Right hindlimb (tissue), 1 donor: ENCODE measurements at regions not wholly inside any gene's neighbourhood (a gene's known extent, or its start where the extent isn't known, plus 50 kb on each side); places are given as distances from the start of the nearest gene placed in this dataset.
"Not testable (repeated sequence)": the region's sequence is repeated elsewhere in the genome, so short reads cannot be mapped to it uniquely, and the experiment has no call there.

Experiments
- DNase-seq: peaks from one replicate; pipeline ENCODE4 v3.0.0-alpha.2; 2018

DNA sequence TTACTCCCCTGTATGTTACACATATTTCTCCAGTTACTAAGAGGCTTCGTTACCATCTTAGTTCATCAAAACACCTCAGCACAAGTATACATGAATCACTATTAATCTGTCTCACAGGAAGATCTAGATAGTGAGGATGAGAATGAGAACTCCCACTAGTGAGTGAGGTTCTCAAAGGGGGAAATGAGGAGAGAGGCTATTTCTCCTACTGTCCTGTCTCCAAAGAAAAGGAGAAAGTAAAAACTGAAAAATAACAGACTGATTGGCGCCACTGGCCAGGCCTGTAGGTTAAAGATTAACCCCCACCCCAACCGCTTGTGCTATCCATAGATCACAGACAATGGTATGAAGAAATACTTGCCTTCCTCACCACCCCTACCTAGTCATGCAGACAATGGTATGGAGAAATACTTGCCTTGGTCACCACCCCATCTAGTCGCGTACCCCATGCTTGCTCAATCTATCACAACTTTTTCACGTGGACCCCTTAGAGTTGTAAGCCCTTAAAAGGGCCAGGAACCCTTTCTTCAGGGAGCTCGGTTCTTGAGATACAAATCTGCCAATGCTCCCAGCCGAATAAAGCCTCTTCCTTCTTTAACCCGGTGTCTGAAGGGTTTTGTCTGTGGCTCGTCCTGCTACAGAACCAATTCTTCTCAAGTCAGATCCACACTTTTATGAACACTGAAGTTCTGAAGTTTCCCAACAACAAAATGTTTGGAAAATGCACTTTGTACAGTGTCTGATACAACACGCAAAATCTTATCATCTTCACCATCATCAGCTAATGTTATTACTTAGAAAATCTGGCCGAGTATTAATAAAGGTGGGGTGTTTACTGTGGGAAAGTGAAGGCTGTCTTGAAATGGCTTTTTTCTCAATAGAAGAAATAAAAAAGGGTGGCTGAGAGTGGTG is 598.1 kb downstream of the UQCRFS1 start:
- DNase-seq, result no peak

GRCh38 chr19:28612275-28612769 is 600.6 kb downstream of the UQCRFS1 start:
- DNase-seq, result no peak

DNA sequence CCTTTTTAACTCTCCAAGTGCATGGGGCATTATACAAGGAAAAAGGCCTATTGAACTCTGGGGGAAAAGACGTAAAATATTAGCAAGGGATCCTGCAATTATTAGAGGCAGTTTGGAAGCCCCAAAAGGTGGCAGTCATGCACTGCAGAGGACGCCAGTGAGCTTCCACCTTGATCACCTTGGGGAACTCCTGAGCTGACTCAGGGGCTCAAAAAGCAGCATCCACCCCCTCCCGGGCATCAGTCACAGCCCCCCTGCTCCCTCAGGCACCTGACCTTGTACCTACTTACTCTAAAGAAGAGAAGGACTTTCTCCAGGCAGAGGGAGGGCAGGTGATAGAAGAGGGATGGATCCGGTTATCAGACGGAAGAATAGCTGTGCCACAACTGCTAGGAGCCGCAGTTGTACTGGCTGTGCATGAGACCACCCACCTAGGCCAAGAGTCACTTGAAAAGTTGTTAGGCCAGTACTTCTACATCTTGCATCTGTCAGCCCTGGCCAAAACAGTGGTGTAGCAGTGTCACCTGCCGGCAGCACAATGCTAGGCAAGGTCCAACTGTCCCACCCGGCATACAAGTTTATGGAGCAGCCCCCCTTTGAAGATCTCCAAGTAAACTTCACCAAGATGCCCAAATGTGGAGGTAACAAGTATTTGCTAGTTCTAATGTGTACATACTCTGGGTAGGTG is 601.6 kb downstream of the UQCRFS1 start:
- not testable (repeated sequence) for DNase-seq

DNA sequence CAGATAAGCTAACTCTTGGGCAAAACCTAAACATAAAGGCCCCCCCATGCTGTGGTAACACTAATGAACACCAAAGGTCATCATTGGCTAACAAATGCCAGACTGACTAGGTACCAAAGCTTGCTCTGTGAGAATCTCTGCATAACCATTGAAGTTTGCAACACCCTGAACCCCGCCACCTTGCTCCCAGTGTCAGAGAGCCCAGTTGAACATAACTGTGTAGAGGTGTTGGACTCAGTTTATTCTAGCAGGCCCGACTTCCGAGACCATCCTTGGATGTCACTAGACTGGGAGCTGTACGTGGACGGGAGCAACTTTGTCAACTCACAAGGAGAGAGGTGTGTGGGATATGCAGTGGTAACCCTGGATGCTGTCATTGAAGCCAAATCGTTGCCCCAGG is 602.2 kb downstream of the UQCRFS1 start:
- DNase-seq, result no peak

- DNase-seq, result no peak
Measured at GRCh38 chr19:28609944-28610343, 603.0 kb downstream of the UQCRFS1 start.

DNA sequence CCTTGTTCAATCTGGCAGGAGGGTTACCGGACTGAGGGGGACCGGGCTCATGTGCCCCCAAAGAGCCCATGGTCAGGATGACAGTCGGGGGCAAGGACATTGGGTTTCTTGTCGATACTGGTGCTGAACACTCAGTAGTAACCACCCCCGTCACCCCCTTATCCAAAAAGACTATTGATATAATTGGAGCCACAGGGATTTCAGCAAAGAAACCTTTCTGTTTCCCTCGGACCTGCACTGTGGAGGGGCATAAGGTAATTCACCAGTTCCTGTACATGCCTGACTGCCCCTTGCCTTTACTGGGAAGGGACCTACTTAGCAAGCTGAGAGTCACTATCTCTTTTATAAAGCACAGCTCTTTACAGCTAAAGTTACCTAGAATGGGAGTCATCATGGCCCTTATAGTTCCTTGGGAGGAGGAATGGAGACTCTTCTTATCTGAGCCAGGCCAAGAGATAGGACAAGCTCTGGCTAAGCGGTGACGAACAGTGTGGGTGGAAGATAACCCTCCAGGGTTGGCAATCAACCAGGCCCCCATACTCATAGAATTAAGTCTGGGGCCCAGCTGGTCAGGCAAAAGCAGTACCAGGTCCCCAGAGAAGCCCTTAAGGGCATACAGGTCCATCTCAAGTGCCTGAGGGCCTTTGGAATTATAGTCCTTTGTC is 603.7 kb downstream of the UQCRFS1 start:
- DNase-seq, result no peak

- no peak for DNase-seq
Measured at GRCh38 chr19:28608292-28608691, 604.7 kb downstream of the UQCRFS1 start.

DNA sequence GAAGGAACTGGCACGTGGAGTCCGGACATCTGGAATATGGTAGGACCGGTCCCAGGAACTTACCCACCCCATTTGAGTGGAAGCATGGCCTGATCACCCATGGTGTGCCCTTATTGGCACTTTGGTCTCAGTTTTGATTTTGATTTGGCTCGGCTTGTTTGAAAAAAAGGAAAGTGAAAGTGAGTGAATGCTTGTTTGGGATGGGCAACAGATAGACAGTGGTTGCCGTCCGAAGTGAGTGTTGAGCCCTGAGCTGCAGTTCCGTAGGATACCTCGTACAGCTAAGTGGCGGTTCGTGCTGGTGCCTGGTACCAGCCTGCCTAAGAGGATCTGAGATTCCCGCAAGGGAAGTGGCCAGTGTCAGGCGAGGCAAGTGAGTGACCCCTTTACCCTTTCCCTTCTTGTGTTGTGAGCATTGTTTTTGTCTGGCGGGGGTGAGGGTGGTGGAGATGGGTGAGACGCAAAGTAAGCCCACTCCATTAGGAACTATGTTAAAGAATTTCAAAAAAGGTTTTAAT is 605.8 kb downstream of the UQCRFS1 start:
- DNase-seq, result no peak

DNA sequence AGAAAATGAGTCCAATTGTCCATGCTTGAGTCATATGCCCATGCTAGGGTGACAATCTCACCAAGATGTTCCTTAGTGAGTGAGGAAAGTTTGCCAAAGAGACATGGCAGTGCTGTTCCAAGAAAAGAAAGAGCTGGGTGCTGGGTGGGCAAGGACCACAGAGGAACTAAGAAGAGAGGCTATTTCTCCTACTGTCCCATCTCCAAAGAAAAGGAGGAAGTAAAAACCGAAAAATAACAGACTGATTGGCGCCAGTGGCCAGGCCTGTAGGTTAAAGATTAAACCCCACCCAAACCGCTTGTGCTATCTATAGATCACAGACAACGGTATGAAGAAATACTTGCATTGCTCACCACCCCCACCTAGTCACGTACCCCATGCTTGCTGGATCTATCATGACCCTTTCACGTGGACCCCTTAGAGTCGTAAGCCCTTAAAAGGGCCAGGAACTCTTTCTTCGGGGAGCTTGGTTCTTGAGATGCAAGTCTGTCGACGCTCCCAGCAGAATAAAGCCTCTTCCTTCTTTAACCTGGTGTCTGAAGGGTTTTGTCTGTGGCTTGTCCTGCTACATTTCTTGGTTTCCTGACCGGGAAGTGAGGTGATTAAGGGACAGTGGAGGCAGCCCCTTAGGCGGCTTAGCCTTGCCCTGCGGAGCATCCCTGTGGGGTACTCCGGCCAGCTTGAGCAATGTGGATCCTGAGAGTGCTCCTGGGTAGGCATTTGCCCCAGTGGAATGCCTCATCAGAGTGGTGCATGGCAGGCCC is 606.5 kb downstream of the UQCRFS1 start:
- DNase-seq, result no peak

DNA sequence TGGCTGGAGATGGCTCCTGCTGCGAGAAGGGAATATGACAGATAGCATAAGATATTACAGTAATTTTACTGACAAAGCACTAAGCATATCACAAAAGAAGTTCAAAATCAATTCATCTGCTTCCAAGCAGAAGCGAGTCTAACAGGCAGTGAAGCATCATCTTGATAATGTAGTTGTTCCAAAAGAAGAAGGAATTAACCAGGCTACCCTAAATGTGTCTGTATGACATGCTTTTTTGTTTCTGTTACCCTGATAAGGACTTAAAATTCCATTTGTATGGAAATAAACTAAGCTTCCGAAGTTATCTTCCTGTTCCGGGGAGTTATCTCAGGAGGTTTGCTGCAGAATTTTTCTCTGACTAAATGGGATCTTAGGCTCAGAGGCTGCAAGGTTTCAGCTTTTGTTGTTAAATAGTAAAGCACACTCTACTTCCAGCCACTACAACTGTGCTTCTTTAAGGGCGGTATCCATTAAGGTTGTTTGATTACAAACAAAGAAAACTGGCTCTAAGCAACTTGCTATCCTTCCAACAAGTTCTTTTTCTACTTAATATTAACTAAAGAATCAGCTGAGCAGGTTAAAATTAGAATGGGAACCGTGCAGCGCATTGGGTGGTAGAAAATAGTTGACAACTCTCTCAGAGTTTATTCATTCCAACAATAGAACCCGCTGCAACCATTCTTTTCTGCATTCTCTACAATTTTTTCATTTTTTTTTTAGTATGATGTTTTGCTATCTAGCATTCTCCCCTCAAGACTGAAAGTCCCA is 607.3 kb downstream of the UQCRFS1 start:
- no peak for DNase-seq

GRCh38 chr19:28603453-28603852 is 609.5 kb downstream of the UQCRFS1 start:
- no peak for DNase-seq

GRCh38 chr19:28602675-28603298 is 610.2 kb downstream of the UQCRFS1 start:
- no peak for DNase-seq

DNA sequence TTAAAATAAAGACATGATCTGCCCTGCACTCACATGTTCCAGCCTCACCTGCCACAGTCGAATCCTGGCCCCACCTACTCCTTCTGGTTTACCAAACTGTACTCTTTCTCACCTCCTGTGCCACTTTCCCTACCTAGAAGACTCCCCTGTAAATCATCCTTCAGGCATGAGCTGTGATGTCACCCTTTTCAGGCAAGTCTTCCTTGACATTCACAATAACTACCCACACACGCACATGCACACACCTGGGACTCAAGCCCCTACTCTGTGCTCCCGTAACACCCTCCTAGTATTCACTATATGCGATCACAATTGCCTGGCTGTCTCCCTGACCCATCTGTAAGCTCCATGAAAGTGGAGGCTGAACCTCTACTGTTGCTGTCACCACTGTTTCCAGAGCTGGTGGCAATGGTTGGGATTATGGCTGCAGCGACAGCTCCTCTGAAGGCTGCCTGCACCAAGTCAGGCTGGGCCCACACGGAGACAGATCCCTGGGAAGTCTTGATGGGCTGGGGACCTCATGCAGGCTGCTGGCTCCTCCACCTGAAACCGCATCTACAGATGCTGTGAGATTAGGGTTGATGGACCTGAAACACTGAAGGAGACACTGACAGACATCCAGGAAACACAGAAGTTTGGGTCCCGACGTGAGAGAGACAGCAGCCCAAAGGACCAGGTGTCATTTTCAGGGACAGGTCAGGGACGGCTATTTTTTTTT is 611.1 kb downstream of the UQCRFS1 start:
- DNase-seq, result no peak

DNA sequence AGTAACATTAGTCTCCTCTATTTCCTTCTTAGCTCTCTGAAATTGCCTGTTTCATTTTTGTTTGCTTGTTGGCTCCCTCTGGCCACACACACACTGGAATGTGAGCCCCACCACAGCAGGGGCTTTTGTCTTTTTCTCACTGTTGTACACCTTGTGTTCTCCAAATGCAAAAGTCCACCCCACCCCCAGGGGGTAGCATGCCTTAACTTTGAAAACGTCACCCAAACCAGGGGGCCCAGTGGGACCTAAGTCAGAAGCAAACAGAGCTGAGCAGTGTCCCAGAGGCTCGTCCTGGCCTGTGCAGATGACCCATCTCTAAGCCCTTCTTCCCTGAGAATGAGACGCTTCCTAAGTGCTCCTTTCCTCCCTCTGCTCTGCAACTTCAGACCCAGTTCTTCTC is 614.1 kb downstream of the UQCRFS1 start:
- DNase-seq, result no peak

GRCh38 chr19:28596561-28597071 is 616.3 kb downstream of the UQCRFS1 start:
- DNase-seq, result no peak

DNA sequence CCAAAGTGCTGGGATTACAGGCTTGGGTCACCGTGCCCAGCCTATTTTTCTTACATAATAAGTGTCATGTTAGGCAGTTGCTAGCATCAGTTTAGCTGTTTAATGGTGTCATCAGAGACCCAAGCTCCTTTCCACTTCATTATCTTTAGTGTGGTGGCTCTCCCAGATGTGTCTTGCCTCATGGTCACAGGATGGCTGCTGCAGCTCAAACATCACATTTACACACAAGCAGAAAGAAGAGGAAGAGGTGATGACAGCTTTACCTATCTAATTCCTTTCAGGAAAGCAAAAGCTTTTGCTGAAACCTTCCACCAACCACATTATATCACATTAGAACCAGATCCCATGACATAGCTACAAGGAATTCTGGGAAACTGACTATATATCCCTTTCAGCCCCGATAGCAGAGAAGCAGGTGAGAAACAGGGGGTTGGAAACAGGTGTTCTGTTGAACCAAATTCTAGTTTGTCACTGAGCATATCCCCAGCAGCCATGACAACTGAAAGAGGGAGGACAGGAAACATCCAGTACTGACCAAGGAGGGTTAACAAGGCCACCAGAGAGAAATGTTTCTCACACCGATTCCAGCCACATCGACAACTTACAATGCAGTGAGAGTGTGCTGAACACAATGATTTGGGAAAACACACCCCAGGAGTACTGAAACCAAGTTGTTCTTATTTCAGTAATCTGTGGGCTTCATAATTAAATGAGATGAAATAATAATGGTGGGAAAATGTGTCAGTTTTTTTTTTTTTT is 617.0 kb downstream of the UQCRFS1 start:
- DNase-seq, result no peak

DNA sequence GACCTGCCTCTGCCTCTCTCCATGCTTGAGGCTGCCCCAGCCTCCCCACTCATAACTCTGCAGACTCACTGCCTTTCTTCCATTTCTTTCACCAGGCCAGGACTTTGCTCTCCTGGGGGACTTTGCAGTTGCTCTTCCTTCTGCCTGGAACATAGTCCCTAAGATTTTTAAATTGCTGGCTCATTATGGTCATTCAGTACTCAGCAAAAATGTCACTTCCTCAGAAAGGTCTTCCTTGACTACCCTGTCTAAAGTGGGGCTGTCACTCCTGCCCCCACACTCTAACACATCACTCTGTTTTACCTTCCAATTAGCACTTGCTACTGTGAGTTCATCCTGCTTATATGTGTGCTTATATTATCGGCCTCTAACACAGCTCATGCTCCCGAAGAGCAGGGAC is 618.2 kb downstream of the UQCRFS1 start:
- DNase-seq, result no peak

GRCh38 chr19:28589991-28590411 is 623.0 kb downstream of the UQCRFS1 start:
- not testable (repeated sequence) for DNase-seq

DNA sequence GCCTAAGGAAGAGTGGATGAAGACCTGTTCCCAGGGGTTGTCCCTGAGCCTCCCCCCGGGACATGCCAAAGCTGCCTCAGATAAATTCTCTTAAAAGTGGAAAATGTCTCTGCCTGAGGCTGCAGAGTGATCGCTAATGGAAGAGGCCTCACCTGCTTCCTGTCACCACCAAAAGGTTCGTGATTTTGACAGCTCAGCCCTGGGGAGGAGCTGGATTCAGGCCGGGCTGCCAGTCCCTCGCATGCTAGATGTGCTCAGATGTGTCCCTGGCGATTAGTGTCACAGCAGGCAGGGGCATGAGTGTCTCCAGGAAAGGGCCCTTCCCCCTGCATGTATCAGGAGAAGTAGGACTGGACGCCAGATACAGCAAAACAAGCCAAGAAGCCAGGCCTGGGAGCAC is 626.5 kb downstream of the UQCRFS1 start:
- DNase-seq, result no peak
